ENCODE measurements at regions not wholly inside any gene's neighbourhood (a gene's known extent, or its start where the extent isn't known, plus 50 kb on each side); places are given as distances from the start of the nearest gene placed in this dataset.
A peak's percentile ranks its signal among the peaks of the same experiment; 100 is the strongest.
"Not testable (repeated sequence)": the region's sequence is repeated elsewhere in the genome, so short reads cannot be mapped to it uniquely, and the experiment has no call there.

DNA sequence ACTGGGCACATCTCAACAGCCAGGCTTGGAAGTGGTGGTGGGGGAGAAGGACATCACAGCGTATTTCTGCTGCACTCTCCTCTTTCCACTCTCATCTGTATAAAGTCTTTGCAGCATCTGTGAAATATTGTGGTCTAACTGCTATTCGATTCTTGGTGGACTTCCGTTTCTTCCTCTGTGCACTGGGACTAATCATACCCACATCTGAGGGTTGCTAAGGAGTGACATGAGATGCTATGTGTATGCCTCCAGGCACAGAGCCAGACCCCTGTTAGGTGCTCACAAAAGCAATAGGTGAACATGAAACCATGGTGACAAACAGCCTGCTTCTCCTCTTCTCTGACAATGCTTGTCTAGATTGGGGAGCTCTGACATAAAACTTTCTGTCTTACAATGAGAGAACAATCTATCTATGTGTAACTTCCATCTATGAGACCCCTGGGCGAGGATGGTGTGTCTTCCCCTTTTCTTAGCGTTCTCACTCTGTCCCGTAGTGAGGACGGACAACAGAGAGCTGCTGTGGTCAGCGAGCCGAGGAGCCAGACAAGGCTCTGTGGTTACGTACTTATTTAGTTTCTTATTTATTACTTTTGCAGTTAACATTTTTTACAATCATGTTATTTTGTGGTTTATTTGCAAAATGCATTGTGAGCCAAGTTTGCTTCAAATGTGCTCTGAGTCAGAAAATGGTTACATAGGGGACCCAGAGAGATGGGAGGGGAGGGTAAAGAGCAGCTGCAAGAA lies 196.7 kb upstream of the TPRG1 start:
- DNase-seq: no peak

DNA sequence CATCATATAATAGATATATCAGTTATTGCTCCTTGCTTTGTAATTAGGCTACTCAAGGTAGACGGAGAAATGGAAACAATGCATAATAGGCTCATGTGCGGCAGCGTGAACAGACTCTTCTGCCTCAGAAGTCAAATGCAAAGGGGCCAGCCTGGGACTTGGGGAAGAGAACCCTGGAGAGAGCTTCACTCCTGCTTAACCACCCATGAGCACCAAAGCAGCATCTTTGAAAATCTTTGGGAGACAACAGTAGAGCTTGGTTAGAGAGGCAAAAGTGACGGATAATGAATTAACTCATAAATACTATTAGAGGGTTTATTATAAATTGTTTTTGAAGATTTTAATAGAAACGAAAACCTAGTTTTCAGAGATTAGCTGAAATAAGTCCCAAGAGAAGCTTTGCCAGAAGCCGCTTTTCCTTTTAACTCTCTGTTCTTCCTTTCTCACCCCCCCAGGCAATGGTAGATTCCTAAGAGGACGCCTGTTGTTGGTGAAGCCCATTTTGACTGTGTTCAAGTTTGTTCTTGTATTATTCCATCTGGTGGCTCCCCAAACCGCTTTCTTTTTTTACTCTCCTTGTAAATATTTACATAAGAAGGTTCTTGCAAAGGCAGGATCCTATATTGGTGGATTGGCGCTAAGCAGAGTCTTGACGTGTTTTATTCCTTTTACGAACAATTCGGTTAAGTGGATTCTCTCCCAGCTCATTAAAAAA lies 196.0 kb upstream of the TPRG1 start:
- no peak for DNase-seq

DNA sequence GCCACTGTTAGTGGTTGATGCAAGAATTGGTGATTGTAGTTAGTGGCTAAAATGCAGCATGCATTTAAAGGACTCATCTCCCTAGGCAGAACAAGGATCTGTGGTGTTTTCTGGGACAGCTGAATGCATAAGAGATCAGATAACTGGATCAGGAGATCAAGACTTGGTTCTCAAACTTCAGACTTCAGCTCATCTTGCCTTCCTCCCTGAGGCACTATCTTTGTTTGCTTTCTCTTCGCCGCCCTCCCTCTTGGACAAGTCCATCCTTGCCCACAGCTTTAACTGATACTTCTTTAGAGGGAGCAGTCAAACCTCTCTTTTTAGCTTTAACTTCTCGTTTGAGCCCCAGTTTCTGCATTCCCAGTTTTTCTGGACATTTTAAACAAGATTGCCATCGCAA lies 195.4 kb upstream of the TPRG1 start:
- DNase-seq: no peak

DNA sequence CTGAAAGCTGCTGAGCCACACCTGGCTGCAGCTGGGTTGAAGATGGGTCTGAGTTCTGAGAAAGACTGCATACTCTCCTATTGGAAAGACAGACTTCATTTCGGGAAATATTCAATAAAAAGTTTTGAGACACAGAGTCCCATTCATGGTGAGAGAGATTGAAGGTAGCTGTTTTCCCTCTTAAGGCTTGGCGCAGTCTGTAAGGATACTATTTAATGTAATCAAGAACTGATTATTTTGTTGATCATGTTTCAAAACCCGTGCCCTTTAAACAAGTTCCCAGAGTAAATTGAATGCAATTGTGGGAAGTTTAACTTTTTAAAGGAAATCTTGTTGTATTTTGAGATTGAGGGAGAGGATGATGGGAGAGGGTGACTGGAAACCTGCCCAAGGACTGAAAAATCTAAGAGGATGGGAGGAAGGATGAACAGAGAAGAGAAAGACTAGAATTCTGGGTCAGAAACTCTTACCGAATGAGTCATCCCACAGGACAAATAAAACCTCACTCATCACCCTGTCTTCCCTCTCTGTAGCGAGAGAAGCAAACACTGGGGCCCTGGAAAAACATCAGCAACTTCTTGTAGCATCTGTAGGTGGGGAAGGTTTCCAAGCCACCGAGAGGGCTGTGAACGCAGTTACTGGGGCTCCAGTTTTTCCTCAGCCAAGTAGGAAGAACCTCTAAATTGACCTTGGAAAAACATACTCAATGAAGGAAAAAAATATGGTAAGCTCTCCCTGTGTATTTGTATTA lies 193.2 kb upstream of the TPRG1 start:
- DNase-seq: peak; percentile 49

DNA sequence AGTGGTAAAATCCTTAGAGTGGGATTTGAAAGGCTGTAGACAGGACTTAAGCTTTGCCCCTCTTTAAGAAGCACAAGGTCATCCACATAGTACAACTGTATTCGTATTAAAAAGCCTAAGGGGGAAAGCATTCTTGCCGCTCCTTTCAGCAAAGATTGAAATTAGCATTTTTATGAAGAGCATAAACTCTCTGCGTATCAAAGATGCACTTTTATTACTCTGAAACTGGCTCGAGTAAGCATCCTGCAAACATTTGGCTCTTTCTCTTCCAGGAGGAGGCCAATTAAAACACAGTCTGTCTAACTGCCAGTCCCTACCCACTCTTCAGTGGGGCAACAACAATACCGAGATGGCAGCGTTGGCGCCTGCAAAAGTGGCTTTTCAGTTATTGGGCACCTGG lies 192.5 kb upstream of the TPRG1 start:
- peak; percentile 95 for DNase-seq

DNA sequence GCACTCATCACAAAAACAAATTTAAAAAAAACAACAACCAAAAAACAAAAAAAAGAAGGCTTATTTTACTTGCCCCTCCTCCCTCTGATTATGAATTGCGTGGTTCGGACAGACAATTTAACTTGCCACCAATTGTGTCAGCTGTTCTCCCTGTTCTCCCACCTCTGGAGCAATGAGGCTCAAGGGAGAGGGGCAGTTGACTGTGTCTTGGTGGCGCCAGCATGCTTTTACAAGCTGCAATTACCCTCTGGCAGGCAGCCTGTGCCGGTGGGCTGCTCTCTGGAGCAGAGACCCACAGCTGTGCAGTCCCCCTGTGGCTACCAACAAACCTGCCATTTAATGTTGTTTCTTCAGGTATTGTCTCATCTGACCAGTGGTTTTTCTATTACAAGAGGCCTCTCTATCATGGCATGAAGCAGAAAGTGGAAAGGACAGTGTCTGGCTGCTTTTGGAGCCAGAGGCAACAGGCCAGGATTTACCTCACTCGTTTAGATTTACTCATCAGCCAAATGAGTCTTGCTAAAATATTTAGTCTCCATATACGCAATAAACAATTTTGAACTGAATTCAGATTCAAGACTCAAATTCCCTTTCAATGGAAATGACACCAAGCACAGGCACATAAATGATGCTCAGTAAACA lies 192.0 kb upstream of the TPRG1 start:
- peak; percentile 95 for DNase-seq

DNA sequence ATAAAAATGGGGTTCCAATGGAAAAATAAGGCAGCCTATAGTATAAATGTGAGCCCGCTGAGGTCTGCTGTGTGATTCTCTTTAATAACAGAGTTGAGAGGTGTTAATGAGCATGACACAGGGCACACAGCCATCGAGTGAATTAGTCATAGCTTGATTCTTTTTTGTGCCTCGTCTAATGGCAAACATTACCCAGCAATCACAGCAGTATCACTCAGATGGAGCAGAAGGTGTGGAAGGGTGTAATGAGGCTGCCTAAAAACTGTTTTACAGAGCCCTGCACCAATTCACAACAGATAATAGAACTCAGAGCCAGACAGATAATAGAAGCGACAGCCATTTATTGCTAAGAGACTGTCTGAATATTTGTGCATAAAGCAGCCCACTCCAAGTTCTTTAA lies 178.6 kb upstream of the TPRG1 start:
- DNase-seq: no peak

DNA sequence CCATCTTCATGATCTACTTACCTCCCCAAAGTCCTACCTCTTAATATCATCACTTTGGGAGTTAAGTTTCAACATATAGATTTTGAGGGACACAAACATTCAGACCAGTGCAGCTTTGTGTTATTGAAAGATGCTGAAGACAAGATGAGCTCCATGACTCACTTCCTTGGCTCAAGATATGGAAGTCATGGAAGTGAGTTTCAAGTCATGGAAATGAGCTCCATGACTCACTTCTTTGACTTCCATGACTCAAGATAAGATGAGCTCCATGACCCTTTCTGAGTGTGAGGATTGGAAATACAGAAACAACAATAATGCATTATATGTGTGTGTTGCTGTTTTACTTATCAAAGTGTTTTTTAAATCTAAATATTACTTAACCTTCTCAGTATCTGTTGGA lies 170.2 kb upstream of the TPRG1 start:
- DNase-seq: no peak

DNA sequence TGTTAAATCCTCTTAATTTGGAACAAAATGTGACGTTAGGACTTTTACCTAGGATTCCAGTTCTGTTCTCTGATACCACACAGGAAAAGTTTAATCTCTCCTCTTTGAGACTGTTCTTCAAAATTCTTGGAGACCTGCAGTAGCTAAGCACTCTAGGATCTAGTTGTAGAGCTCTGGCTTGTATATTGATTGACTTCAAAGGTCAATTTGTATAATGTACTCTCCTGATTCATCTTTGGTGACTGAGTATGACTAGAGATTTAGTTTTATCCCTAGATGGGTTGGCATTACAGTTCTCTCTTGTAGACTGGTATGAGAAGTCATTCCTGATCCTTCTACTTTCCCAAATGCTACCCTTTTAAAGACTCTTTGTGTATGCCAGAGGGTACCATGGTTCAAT lies 168.4 kb upstream of the TPRG1 start:
- no peak for DNase-seq

DNA sequence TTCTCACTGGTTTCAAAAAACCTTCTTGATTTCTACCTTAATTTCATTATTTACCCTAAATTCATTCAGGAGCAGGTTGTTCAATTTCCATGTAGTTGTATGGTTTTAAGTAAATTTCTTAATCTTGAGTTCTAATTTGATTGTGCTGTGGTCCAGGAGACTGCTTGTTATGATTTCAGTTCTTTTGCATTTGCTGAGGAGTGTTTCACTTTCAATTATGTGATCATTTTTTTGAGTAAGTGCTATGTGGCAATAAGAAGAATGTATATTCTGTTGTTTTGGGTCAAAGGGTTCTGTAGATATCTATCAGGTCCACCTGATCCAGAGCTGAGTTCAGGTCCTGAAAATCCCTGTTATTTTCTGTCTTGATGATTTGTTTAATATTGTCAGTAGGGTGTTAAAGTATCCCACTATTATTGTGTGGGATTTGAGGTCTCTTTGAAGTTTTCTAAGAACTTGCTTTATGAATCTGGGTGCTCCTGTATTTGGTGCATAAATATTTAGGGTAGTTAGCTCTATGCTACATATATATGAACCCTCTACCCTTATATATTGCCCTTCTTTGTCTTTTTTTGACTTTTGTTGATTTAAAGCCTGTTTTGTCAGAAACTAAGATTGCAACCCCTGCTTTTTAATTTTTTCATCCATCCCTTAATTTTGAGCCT lies 158.4 kb upstream of the TPRG1 start:
- no peak for DNase-seq

DNA sequence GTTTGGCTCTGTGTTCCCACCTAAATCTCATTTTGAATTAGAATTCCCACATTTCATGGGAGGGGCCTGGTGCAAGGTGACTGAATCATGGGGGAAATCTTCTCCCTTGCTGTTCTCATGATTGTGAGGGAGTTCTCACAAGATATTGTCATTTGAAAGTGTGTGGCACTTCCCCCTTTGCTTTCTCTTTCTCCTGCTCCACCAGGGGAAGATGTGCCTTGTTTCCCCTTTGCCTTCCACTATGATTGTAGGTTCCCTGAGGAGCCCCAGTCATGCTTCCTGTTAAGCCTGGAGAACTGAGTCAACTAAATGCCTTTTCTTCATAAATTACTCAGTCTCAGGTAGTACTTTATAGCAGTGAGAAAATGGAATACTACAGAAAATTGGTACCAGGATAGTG lies 157.2 kb upstream of the TPRG1 start:
- no peak for DNase-seq

DNA sequence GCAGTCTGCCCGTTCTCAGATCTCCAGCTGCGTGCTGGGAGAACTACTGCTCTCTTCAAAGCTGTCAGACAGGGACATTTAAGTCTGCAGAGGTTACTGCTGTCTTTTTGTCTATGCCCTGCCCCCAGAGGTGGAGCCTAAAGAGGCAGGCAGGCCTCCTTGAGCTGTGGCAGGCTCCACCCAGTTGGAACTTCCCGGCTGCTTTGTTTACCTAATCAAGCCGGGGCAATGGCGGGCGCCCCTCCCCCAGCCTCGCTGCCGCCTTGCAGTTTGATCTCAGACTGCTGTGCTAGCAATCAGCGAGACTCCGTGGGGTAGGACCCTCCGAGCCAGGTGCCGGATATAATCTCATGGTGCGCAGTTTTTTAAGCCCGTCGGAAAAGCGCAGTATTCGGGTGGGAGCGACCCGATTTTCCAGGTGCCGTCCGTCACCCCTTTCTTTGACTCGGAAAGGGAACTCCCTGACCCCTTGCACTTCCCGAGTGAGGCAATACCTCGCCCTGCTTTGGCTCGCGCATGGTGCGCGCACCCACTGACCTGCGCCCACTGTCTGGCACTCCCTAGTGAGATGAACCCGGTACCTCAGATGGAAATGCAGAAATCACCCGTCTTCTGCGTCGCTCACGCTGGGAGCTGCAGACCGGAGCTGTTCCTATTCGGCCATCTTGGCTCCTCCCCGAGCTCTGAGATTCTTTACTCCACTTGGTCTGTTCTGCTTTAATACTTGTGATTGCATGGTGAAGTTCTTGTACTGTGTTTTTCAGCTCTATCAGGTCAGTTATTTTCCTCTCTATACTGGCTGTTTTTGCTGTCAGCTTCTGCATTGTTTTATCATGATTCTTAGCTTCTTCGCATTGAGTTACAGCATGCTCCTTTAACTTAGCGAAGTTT lies 148.9 kb upstream of the TPRG1 start:
- not testable (repeated sequence) for DNase-seq

DNA sequence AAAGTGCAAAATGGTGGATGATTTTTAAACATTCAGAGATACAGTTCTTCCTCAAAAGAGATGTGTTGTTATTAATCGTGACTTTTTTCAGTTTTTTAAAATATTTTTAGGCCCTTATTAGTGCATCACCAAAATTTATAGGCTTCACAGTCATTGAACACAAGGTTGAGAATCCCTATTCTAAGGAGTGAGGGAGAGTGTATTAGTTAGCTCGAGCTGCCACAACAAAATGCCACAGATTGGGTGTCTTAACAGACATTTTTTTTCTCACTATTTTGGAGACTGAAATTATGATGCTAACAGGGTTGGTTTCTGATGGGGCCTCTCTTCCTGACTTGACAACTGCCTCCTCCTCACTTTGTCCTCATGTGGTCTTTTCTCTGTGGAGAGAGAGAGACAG lies 145.9 kb upstream of the TPRG1 start:
- no peak for DNase-seq

DNA sequence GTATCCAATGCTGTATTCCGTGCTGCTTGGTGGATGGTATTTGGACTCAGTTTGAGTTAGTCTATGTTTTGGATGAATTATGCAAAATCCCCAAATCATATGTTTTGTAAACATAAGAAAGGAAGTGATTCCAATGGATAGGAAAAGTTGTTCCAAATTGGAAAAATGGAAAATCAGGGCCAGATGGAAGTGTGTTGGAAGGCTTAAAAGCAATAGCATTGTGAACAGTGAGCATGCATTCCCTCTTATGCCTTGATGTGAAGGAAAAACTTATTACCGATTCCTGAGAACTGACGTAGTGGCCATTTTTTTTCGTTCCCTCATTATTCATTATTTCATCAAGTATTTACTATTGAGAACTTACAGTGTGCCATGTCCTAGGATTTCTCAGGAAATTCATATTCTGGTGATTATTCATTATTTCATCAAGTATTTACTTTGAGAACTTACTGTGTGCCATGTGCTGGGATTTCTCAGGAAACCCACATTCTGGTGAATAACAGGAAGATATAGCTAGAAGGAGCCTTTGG lies 144.1 kb upstream of the TPRG1 start:
- DNase-seq: no peak

DNA sequence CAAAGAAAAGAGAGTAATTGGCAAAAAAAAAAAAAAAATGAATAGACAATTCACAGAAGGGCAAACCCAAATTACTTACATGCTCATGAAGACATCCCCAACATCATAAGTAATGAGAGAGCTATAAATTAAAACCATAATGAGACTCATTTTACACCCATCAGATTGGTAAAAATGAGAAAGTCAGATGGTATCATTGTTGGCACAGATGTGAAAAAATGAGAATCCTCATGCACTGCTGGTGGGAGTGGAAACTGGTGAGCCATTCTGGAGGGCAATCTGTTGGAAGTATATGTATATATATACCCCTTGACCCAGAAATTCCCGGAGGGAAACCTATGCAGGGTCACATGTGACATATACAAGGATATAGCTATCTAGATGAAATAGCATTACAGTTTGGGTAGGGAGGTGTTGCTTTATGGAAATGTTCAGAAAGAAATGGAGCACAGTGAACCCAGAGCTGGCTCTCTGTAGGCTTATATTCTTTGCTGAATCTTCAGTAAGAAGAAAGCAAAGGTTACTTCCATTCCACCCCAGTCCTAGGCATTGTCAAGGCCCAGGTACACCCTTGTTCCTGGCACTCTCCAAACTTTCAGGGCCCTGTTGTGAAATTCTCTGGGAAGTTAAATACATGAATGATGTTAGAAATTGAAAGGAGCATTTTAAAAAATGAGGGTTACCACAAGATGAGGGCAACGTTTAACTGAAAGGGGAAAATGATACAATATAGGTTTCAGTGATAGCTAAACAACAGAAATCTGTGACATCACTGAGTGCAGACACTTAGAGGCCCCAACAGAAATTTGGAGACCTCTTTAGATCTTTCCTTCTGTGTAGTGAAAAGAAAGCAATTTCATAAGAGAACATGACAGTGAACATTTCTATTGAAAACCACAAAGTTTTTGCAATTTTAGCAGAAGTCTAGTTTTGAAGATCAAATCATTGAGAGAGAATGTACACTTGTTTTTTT lies 132.7 kb upstream of the TPRG1 start:
- peak; percentile 55 for DNase-seq

DNA sequence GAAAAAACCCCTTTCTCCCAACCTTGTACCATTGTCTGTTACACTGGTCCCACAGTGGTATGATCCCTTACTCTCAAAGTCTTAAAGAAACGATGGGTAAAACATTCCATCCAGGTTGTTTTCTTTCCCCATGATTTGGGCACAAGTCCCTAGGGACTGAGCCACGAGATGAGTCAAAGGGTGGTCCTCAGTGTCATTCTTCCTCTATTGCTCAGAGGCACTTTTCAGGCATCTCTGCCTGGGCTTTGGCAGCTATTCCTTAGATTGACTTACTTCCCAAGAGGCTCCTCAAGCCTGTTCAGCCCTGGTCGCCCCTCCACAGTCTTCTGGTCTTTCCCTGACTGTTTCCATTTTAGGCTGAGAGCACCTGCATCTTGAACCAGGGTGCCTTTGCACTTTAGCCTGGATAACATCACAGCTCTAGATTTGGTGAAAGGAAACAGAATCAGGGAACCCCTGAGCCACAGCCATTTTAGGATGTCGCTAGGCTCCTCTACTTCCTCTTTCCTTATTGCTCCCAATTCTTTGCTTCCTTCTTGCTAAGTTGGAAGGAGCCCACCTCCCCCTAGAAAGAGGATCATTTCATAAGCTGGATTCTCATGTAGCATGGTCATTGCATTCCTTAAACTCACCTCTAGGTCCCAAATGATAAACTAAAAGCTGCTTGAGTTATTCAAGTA lies 131.0 kb upstream of the TPRG1 start:
- no peak for DNase-seq

DNA sequence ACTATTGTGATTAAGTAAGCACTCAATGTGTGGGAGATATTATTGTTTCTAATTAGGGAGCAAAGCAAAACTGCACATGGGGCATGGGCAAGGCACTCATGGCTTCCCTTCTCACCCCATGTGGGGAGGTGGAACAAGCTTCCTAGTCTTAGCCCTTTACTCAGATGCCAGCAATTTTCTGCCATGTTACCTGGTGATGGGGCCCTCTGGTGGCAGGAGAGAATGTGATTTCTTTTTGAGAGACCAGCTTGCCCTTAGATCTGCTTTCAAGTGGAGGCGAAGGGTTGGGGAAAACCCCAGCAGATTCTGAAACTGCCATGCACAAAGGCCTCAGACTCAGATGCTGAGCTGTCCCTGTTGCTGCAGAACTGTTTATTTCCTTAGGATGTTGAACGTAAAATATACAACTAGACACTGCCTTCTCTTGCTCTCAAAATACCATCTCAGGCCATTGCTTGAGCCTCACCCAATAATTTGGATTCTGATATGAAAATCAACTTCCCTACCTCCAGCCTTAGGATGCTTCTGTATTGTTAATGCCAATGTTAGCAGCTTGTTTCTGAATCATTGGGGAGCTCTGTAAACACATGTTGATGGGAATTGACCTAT lies 130.2 kb upstream of the TPRG1 start:
- peak; percentile 8 for DNase-seq

DNA sequence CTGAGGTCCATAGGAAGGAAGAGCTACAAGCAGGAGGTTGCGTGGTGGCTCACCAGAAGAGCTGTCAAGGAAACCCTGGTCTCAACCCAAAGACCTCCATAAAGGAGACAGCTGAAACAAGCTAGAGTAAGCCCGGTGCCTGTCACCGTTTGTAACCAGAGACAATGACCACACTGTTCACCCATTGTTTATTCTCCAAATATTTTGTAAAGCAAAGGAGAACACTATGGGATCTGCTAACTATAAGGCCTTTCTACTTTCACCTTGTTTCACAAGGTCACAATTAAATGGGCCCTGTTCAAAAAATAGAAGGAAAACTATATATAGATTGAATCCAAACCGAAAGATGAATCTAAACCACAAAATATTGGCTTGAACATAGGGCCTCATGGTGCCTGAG lies 128.9 kb upstream of the TPRG1 start:
- no peak for DNase-seq

Measured in NCI-H1694 treated with DMSO at 0.1 percent for 48 hours (cell line).